ENCODE measurements at regions not wholly inside any gene's neighbourhood (a gene's known extent, or its start where the extent isn't known, plus 50 kb on each side); places are given as distances from the start of the nearest gene placed in this dataset.
A peak's percentile ranks its signal among the peaks of the same experiment; 100 is the strongest.

- TF ChIP-seq DMTF1 (CRISPR knock-in tag; IDR thresholded peaks at IDR 0.05) (no peak), MAF1 (CRISPR knock-in tag; IDR thresholded peaks at IDR 0.05; ENCODE audit: borderline replicate concordance) (no peak), LRRFIP1 (CRISPR knock-in tag; conservative IDR thresholded peaks at IDR 0.05) (no peak), EEA1 (CRISPR knock-in tag; IDR thresholded peaks at IDR 0.05; ENCODE audit: borderline replicate concordance) (no peak), PCBP1 (IDR thresholded peaks at IDR 0.05; ENCODE audit: borderline replicate concordance, low read depth, low read length) (no peak), CEBPG (CRISPR knock-in tag; IDR thresholded peaks at IDR 0.05) (peak; percentile 71), ZNF432 (CRISPR knock-in tag; IDR thresholded peaks at IDR 0.05; ENCODE audit: borderline replicate concordance) (no peak), POLR2AphosphoS2 (IDR thresholded peaks at IDR 0.05; ENCODE audit: low read depth, low read length) (no peak), IRF2 (CRISPR knock-in tag; IDR thresholded peaks at IDR 0.05) (0 out of 2 replicates have a peak, but pooled peaks have one; percentile 32), USF2 (IDR thresholded peaks at IDR 0.05; ENCODE audit: low read depth, low read length) (no peak), USF2 (CRISPR knock-in tag; IDR thresholded peaks at IDR 0.05; ENCODE audit: borderline replicate concordance) (peak; percentile 91; the same call in 1 of the 2 replicates), ZNF335 (CRISPR knock-in tag; IDR thresholded peaks at IDR 0.05) (0 out of 2 replicates have a peak, but pooled peaks have one; percentile 62), HIC2 (CRISPR knock-in tag; IDR thresholded peaks at IDR 0.05; ENCODE audit: low read depth) (no peak), ZNF782 (CRISPR knock-in tag; IDR thresholded peaks at IDR 0.05; ENCODE audit: borderline replicate concordance) (no peak), ZNF256 (CRISPR knock-in tag; conservative IDR thresholded peaks at IDR 0.05) (no peak), E2F5 (CRISPR knock-in tag; conservative IDR thresholded peaks at IDR 0.05) (no peak), NCOA2 (CRISPR knock-in tag; IDR thresholded peaks at IDR 0.05) (no peak), SMARCE1 (IDR thresholded peaks at IDR 0.05; ENCODE audit: borderline replicate concordance) (no peak), MIXL1 (CRISPR knock-in tag; IDR thresholded peaks at IDR 0.05) (peak; percentile 53; the same call in 1 of the 2 replicates), ZNF24 (IDR thresholded peaks at IDR 0.05) (no peak)
These were observed 59.2 kb upstream of the TARBP1 start (continued) for GRCh38 chr1:234538062-234538731.

Data from HepG2 (cell line).